HG03095 (cell line): ENCODE measurements at regions not wholly inside any gene's neighbourhood (a gene's known extent, or its start where the extent isn't known, plus 50 kb on each side); places are given as distances from the start of the nearest gene placed in this dataset.

Experiments
- ATAC-seq: cut with Tn5 transposase; IDR thresholded peaks from one replicate; pipeline ENCODE4 v1.9.1; 2021; ENCODE audit warnings: moderate library complexity; ENCODE audit not compliant: unreplicated experiment

DNA sequence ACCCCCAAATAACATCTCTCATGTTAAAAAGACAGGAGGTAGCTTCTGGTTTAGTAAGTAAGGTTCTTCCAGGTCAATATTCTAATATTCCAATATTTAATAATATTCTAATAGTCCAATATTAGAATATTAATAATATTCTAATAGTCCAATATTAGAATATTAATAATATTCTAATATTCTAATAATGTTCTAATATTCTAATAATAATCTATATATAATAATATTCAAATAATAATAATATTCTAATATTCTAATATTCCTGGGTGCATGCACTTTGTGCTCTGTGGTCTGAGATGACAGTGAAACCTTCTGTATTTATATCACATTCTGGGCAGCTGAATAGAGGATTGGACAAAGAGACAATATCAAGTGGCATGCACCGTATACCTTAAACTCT is 96.1 kb downstream of the PCDH10 start:
- no peak for ATAC-seq
